GM12865 (cell line): ENCODE measurements at regions not wholly inside any gene's neighbourhood (a gene's known extent, or its start where the extent isn't known, plus 50 kb on each side); places are given as distances from the start of the nearest gene placed in this dataset.
"Not testable (repeated sequence)": the region's sequence is repeated elsewhere in the genome, so short reads cannot be mapped to it uniquely, and the experiment has no call there.

Experiments
- DNase-seq: peaks from one replicate; pipeline ENCODE4 v3.0.0; 2010; ENCODE audit warnings: low read depth
- H3K4me3 ChIP-seq: 2 replicates; pipeline ENCODE4 v1.5.1; 2011; ENCODE audit warnings: mild to moderate bottlenecking, low read depth, low read length, control low read depth
- CTCF ChIP-seq: IDR thresholded peaks from 2 replicates; pipeline ENCODE4 v1.5.1; 2011; ENCODE audit warnings: low read length, control low read depth, low read depth, inconsistent platforms; ENCODE audit not compliant: insufficient read depth; ENCODE audit errors: missing control alignments

- no peak overlapping the region for H3K4me3 ChIP-seq
- no peak for DNase-seq
- no peak for TF ChIP-seq CTCF
Observed at GRCh38 chr2:184316921-184317320, 281.4 kb upstream of the ZNF804A start.

DNA sequence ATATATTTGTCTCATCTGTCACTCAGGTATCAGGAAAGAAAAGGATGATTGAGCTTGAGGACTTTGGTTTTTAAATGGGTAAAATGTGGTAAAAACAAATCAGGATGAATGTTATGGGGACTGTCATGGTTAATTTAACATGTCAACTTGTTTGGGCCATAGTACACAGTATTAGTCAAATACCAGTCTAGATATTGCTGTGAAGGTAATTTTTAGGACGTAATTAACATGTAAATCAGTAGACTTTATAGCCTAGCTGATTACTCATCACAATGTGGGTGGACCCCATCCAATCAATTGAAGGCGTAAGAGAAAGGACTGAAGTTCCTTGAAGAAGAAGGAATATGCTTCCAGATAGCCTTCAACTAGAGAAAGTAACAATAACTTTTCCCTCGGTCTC is 275.7 kb upstream of the ZNF804A start:
- DNase-seq = no peak
- TF ChIP-seq CTCF = no peak
- no peak overlapping the region for H3K4me3 ChIP-seq

GRCh38 chr2:184326066-184326465 is 272.3 kb upstream of the ZNF804A start:
- DNase-seq = no peak
- H3K4me3 ChIP-seq = no peak overlapping the region
- TF ChIP-seq CTCF = no peak

GRCh38 chr2:184327805-184328204 is 270.5 kb upstream of the ZNF804A start:
- DNase-seq, H3K4me3 ChIP-seq: not testable (repeated sequence)

GRCh38 chr2:184330561-184330960 is 267.8 kb upstream of the ZNF804A start:
- H3K4me3 ChIP-seq, DNase-seq: not testable (repeated sequence)

DNA sequence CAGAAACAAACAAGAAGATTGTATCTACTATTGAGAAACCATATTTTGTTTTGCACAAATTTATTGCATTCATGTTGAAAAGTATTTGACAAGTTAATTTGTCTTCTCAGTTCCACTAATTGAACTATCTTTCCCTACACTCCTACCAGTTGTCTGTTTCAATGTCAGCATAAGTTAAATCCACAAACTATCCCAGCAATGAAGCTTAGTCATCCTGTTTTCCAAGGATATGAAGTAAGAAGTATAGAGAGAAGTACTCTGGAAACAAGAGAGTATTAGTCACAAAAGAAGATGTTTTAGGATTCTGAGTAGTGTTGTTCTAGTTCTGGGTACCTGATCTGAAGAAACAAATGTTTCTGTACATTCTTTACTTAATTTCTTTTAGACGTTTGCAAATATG is 261.6 kb upstream of the ZNF804A start:
- no peak for DNase-seq
- TF ChIP-seq CTCF = no peak
- H3K4me3 ChIP-seq = no peak overlapping the region

GRCh38 chr2:184338771-184339170 is 259.6 kb upstream of the ZNF804A start:
- TF ChIP-seq CTCF = no peak

GRCh38 chr2:184339966-184340365 is 258.4 kb upstream of the ZNF804A start:
- TF ChIP-seq CTCF = no peak
- no peak overlapping the region for H3K4me3 ChIP-seq
- no peak for DNase-seq

More at GRCh38 chr2:184338771-184339170, 259.6 kb upstream of the ZNF804A start:
- no peak overlapping the region for H3K4me3 ChIP-seq
- DNase-seq = no peak
